ENCODE measurements at regions not wholly inside any gene's neighbourhood (a gene's known extent, or its start where the extent isn't known, plus 50 kb on each side); places are given as distances from the start of the nearest gene placed in this dataset.
A peak's percentile ranks its signal among the peaks of the same experiment; 100 is the strongest.

DNA sequence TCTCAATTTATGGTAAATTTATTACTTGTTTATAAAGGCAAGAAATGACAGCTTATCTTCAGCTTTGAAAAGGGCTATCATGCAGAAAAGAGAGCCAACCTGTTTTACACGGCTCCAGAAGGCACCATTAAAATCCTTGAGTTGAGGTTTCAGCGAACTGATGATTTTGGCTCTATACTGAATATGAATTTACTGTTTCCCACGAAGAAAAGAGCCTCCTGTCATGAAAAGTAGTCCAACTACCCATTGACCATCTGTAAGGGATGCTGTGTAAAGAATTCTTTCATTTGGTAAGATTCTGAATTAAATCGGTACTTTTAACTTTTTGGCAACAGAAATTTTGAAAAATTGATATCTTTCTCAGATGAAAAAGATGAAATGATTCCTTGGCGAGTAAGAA lies 657.6 kb upstream of the ZNF608 start:
- ChIA-PET POLR2A (no interaction called here), CTCF (no interaction called here)
- BruUV-seq (replicated peaks) = no TSS peak

DNA sequence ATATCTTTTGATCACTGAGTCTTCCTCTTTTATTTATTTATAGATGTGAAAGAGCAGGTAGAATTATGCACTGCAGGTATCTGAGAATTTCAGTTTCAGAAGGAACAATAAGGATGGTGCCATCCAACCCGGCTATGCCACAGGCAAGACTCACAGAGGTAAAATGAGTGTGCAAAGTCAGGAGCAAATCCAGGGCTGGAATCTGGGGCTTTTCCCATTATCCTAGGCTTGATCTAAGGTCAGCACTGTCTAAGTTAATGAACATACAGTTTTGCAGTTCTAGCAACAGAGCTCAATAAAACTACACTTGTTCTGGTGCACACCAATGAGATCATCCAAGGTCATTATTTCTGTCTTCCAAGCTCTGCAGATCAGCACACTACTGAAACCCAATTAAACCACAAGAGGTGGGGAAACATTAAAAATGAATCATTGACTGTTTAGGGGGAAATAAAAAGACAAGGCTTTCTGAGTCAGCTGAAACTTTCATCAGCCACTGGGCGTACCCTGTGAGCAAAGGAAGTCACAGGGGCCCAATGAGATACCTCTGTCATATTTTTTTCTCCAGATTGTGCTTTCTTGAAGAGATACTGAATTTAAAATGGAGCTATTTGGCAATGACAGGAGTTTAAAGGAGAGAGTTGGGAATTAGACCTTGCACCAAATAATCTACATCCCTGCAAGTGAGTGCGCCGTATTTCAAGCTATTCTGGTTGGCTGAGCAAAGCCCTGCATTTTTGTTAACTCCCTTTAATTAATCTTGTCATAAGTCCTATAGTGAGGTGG lies 662.2 kb upstream of the ZNF608 start:
- peak overlapping the region; percentile 25 for H3K27ac Mint-ChIP-seq (ENCODE audit: unreplicated experiment)
- H3K4me1 Mint-ChIP-seq (ENCODE audit: low read depth, unreplicated experiment) = peaks cover 31% of the 10 kb centered on the region
- H3K27me3 Mint-ChIP-seq (ENCODE audit: insufficient read depth, unreplicated experiment) = no peaks in the 10 kb centered on the region
- TF ChIP-seq, protein P1, sequence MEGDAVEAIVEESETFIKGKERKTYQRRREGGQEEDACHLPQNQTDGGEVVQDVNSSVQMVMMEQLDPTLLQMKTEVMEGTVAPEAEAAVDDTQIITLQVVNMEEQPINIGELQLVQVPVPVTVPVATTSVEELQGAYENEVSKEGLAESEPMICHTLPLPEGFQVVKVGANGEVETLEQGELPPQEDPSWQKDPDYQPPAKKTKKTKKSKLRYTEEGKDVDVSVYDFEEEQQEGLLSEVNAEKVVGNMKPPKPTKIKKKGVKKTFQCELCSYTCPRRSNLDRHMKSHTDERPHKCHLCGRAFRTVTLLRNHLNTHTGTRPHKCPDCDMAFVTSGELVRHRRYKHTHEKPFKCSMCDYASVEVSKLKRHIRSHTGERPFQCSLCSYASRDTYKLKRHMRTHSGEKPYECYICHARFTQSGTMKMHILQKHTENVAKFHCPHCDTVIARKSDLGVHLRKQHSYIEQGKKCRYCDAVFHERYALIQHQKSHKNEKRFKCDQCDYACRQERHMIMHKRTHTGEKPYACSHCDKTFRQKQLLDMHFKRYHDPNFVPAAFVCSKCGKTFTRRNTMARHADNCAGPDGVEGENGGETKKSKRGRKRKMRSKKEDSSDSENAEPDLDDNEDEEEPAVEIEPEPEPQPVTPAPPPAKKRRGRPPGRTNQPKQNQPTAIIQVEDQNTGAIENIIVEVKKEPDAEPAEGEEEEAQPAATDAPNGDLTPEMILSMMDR (IDR thresholded peaks at IDR 0.05; ENCODE audit: insufficient read depth in 1 of 2, low read depth in 1 of 2, low read length in 1 of 2, severe bottlenecking in 1 of 2, unreplicated experiment in 1 of 2) = no peak
- Histone ChIP-seq H3K4me3 (ENCODE audit: low read depth, low read length) (no peak overlapping the region), H3K36me3 (ENCODE audit: control insufficient read depth, insufficient read depth, low read length) (no peaks in the 10 kb centered on the region), H3K9me3 (0 out of 2 replicates have a peak, but pooled peaks cover 3% of the 10 kb centered on the region), H3K27me3 (replicated peaks; ENCODE audit: control insufficient read depth, insufficient read depth, low read length) (no peaks in the 10 kb centered on the region), H3K4me1 (peaks cover 28% of the 10 kb centered on the region)
- no peaks in the 10 kb centered on the region for H3K36me3 Mint-ChIP-seq (ENCODE audit: insufficient read depth, unreplicated experiment)
- ChIA-PET CTCF (no interaction called here), POLR2A (no interaction called here)
- H3K9me3 Mint-ChIP-seq (ENCODE audit: unreplicated experiment) = no peaks in the 10 kb centered on the region
- intact Hi-C loops (cut with micrococcal nuclease; ENCODE audit: unreplicated experiment) = loop anchor here (10.0 kb wide), 1 partner anchor 394 kb away; no protein-coding TSS in a partner anchor
- DNase-seq = no peak
- no peak overlapping the region for H3K4me3 Mint-ChIP-seq (ENCODE audit: unreplicated experiment)
- BruUV-seq (replicated peaks) = no TSS peak

More for the DNA sequence above, 657.6 kb upstream of the ZNF608 start:
- Mint-ChIP-seq H3K4me1 (ENCODE audit: low read depth, unreplicated experiment) (peaks cover 32% of the 10 kb centered on the region), H3K4me3 (ENCODE audit: unreplicated experiment) (no peak overlapping the region), H3K27me3 (ENCODE audit: insufficient read depth, unreplicated experiment) (no peaks in the 10 kb centered on the region), H3K36me3 (ENCODE audit: insufficient read depth, unreplicated experiment) (no peaks in the 10 kb centered on the region), H3K27ac (ENCODE audit: unreplicated experiment) (no peak overlapping the region), H3K9me3 (ENCODE audit: unreplicated experiment) (no peaks in the 10 kb centered on the region)
- Histone ChIP-seq H3K36me3 (ENCODE audit: control insufficient read depth, insufficient read depth, low read length) (no peaks in the 10 kb centered on the region), H3K9me3 (0 out of 2 replicates have a peak, but pooled peaks cover 3% of the 10 kb centered on the region), H3K4me3 (ENCODE audit: low read depth, low read length) (no peak overlapping the region), H3K27me3 (replicated peaks; ENCODE audit: control insufficient read depth, insufficient read depth, low read length) (no peaks in the 10 kb centered on the region), H3K4me1 (peaks cover 34% of the 10 kb centered on the region)
- intact Hi-C loops (cut with micrococcal nuclease; ENCODE audit: unreplicated experiment) = loop anchor here (10.0 kb wide), 1 partner anchor 389 kb away; no protein-coding TSS in a partner anchor
- DNase-seq = no peak
- TF ChIP-seq, protein P1 (IDR thresholded peaks at IDR 0.05; ENCODE audit: insufficient read depth in 1 of 2, low read depth in 1 of 2, low read length in 1 of 2, severe bottlenecking in 1 of 2, unreplicated experiment in 1 of 2) = no peak

DNA sequence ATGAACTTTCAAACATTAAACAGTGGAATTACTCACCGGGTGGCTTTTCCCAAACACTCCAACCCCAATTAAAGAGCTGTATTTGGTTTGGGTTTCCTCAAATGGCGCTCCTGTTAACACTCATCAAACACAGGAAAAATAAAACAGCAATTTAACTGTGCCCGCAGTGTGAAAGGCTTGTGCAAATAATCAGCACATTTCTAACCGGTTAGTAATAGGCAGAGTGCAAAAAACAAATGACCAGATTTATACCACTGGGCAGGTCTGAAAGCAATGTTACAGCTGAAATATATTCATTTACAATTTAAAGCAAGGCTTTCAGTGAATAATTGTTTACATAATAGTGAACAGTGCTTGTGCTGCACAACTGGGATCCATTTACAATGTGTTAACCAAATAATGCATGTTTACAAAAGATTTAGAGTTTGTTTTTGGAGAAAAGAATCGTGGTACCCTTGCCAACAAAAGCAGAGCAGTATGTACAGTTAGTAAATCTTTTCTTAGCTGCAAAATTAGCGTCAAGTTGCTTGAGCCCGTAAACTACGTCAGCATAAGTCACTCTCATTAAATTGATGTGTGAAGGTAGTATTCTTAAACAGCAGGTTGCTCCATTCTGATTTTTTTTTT lies 662.9 kb upstream of the ZNF608 start:
- CTCF ChIA-PET = no interaction called here
- no TSS peak for BruUV-seq (replicated peaks)
- Histone ChIP-seq H3K9me3 (0 out of 2 replicates have a peak, but pooled peaks cover 3% of the 10 kb centered on the region), H3K36me3 (ENCODE audit: control insufficient read depth, insufficient read depth, low read length) (no peaks in the 10 kb centered on the region), H3K4me3 (ENCODE audit: low read depth, low read length) (no peak overlapping the region), H3K27me3 (replicated peaks; ENCODE audit: control insufficient read depth, insufficient read depth, low read length) (no peaks in the 10 kb centered on the region), H3K4me1 (peaks cover 27% of the 10 kb centered on the region)
- DNase-seq = no peak
- H3K4me1 Mint-ChIP-seq (ENCODE audit: low read depth, unreplicated experiment) = peaks cover 31% of the 10 kb centered on the region
- no peak overlapping the region for H3K4me3 Mint-ChIP-seq (ENCODE audit: unreplicated experiment)
- TF ChIP-seq, protein P1 (IDR thresholded peaks at IDR 0.05; ENCODE audit: insufficient read depth in 1 of 2, low read depth in 1 of 2, low read length in 1 of 2, severe bottlenecking in 1 of 2, unreplicated experiment in 1 of 2) = no peak
- POLR2A ChIA-PET = no interaction called here
- no peaks in the 10 kb centered on the region for H3K27me3 Mint-ChIP-seq (ENCODE audit: insufficient read depth, unreplicated experiment)
- H3K27ac Mint-ChIP-seq (ENCODE audit: unreplicated experiment) = peak overlapping the region; percentile 25
- H3K9me3 Mint-ChIP-seq (ENCODE audit: unreplicated experiment) = no peaks in the 10 kb centered on the region
- H3K36me3 Mint-ChIP-seq (ENCODE audit: insufficient read depth, unreplicated experiment) = no peaks in the 10 kb centered on the region
- intact Hi-C loops (cut with micrococcal nuclease; ENCODE audit: unreplicated experiment) = loop anchor here (10.0 kb wide), 1 partner anchor 395 kb away; no protein-coding TSS in a partner anchor
